ENCODE measurements at regions not wholly inside any gene's neighbourhood (a gene's known extent, or its start where the extent isn't known, plus 50 kb on each side); places are given as distances from the start of the nearest gene placed in this dataset.

- WGBS (ENCODE audit: extremely low coverage, insufficient read length, low lambda C conversion rate), result no CpG with 5 or more reads among the region's 3 CpGs
- DNase-seq, result no peak
- H2BK12ac ChIP-seq (ENCODE audit: insufficient read length, low read depth, low read length), result no peak overlapping the region
- H3K27ac ChIP-seq (ENCODE audit: insufficient read length, low read depth, low read length), result no peak overlapping the region
- Mint-ChIP-seq H3K27me3 (ENCODE audit: low read depth) (peaks cover 1% of the 10 kb centered on the region; the same call in 1 of the 2 replicates), H3K36me3 (ENCODE audit: insufficient read depth in 1 of 3, low read depth in 3 of 3) (no peaks in the 10 kb centered on the region), H3K4me3 (no peak overlapping the region), H3K27ac (no peak overlapping the region), H3K4me1 (peaks cover 3 to 6% of the 10 kb centered on the region in 2 experiments; a peak in 1 of 4 replicates), H3K9me3 (no peaks in the 10 kb centered on the region)
- no peak overlapping the region for H2BK5ac ChIP-seq (ENCODE audit: insufficient read length, low read length)
- no peak overlapping the region for H2AK5ac ChIP-seq (ENCODE audit: insufficient read length, low read length)
- no peak overlapping the region for H2BK120ac ChIP-seq (ENCODE audit: low read depth, low read length, poor library complexity, severe bottlenecking)
- no peak overlapping the region for H3K56ac ChIP-seq (ENCODE audit: insufficient read length, low read depth, low read length)
- H3K4me2 ChIP-seq (ENCODE audit: insufficient read depth, insufficient read length, low read length), result no peak overlapping the region
- no peak overlapping the region for H4K91ac ChIP-seq (ENCODE audit: insufficient read length, low read depth, low read length)
- TF ChIP-seq CTCF (conservative IDR thresholded peaks at IDR 0.05), result no peak
- H3K23me2 ChIP-seq (ENCODE audit: insufficient read length, low read depth, low read length, poor library complexity, severe bottlenecking), result no peaks in the 10 kb centered on the region
- no peak overlapping the region for H3T11ph ChIP-seq (ENCODE audit: low read length)
- no peak overlapping the region for H3K14ac ChIP-seq (ENCODE audit: insufficient read depth, low read length)
- H3K79me1 ChIP-seq (ENCODE audit: insufficient read depth, low read depth, low read length, poor library complexity, severe bottlenecking), result no peaks in the 10 kb centered on the region
- H3K9me3 ChIP-seq (ENCODE audit: control insufficient read depth, low read depth, low read length), result no peaks in the 10 kb centered on the region
- no peaks in the 10 kb centered on the region for H3K79me2 ChIP-seq (ENCODE audit: insufficient read depth, low read length)
- no peaks in the 10 kb centered on the region for H3K27me3 ChIP-seq (ENCODE audit: insufficient read depth, low read length)
- H3K4me1 ChIP-seq (ENCODE audit: insufficient read depth, low read length), result no peaks in the 10 kb centered on the region
- H4K20me1 ChIP-seq (ENCODE audit: control insufficient read depth, insufficient read depth, insufficient read length), result no peaks in the 10 kb centered on the region
- no peak overlapping the region for H3K4ac ChIP-seq (ENCODE audit: low read depth, low read length)
- no peak overlapping the region for H4K5ac ChIP-seq (ENCODE audit: insufficient read length, low read depth, low read length)
- H3K18ac ChIP-seq (ENCODE audit: insufficient read length, low read depth, low read length), result no peak overlapping the region
- no peak overlapping the region for H4K8ac ChIP-seq (replicated peaks; ENCODE audit: insufficient read length, low read depth, low read length)
- H2BK20ac ChIP-seq (ENCODE audit: low read depth, low read length, poor library complexity, severe bottlenecking), result no peak overlapping the region
- H2BK15ac ChIP-seq (ENCODE audit: low read depth, low read length), result no peak overlapping the region
- no peak overlapping the region for H3K9ac ChIP-seq (ENCODE audit: extremely low read depth, insufficient read length, low read length)
- no peak overlapping the region for H3K23ac ChIP-seq (ENCODE audit: insufficient read length, low read depth, low read length)
- H2AFZ ChIP-seq (ENCODE audit: low read length), result no peak overlapping the region
Measured at GRCh38 chr11:33507356-33507755, 193.3 kb downstream of the C11orf91 start.
